SIG-M5 treated with dmso at 0.1 percent for 504 hours (cell line): ENCODE measurements at regions not wholly inside any gene's neighbourhood (a gene's known extent, or its start where the extent isn't known, plus 50 kb on each side); places are given as distances from the start of the nearest gene placed in this dataset.
"Not testable (repeated sequence)": the region's sequence is repeated elsewhere in the genome, so short reads cannot be mapped to it uniquely, and the experiment has no call there.

Source experiments
- DNase-seq: peaks from one replicate; lab custom pipeline; 2025; ENCODE audit not compliant: unreplicated experiment; lab: John Stamatoyannopoulos, UW

DNA sequence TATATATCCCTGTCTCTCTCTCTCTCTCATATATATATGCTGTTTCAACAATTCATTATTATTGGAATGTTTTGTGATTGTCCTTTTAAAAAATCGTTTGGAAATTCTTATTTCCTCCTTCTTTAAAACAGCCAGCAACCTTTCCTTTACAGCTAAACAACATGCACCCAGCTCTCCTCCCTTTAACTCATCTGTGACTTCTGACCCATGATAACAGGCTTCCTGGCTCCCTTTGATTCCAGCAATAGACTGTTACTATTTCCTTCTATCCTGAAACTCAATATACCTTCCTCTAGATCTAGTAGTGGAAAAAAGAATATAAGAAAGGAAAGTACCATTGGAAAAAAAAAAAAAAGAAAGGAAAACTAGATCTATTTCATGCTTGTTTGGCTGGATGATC lies 254.7 kb upstream of the RGMB start:
- DNase-seq = no peak

GRCh38 chr5:98519571-98519970 lies 253.9 kb upstream of the RGMB start:
- DNase-seq = peak; percentile 33

- DNase-seq = no peak
Measured at GRCh38 chr5:98521821-98522220, 251.6 kb upstream of the RGMB start.

DNA sequence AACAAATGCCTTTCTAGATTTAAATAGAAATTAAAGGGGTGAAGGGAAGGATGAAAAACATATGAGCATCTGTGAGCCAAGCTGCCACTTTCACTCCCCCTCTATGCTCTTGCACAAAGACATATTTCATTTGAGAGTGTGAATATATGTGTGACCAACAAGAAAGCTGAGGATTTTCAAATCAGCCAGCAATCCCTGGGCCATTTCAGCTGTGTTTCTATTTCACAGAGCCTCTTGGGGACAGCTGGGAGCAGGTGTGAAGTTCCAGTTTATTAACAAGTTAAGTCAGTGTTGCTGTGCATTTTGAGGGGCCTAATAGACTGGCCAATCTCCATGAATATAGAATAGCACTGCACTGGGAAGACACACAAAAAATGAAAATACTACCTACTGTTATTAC lies 248.7 kb upstream of the RGMB start:
- no peak for DNase-seq

- DNase-seq = no peak
Measured at GRCh38 chr5:98527846-98528245, 245.6 kb upstream of the RGMB start.

GRCh38 chr5:98529321-98529720 lies 244.1 kb upstream of the RGMB start:
- no peak for DNase-seq

DNA sequence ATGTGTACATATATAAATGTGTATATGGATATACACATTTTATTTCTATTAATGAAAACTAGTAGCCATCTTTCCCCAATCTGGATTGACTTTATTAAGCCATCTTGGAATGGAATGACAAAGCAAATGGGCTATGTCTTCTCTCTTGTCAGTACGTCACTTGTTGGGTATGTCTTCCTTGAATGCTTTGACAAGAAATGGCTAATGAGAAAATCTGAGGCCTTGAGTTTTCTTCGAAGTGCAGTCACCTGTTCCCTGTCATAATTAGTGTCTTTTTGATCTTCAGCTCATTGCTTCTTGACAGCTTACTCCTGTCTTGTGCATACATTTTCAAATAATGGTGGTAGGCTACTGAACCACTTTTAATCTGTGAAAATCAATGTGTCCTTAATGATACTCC lies 243.2 kb upstream of the RGMB start:
- no peak for DNase-seq

DNA sequence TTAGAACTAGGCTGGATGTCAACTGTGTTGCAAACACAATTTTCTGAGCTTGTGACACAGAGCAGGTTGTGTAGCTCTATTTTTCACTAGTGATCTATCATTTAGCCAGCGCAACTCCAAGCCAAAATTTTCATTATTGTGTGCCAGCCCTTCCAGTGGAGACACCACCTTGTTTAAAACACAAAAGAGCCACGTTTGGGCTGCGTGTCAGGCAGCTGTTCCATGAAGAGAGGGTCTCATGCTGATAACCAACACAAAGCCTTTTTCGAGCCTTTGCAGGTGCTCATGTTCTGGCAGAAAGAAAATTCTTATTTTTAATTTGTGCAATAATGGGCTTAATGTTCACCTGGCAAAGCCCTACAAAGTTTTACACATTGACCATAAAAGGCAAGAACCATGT lies 237.6 kb upstream of the RGMB start:
- no peak for DNase-seq

DNA sequence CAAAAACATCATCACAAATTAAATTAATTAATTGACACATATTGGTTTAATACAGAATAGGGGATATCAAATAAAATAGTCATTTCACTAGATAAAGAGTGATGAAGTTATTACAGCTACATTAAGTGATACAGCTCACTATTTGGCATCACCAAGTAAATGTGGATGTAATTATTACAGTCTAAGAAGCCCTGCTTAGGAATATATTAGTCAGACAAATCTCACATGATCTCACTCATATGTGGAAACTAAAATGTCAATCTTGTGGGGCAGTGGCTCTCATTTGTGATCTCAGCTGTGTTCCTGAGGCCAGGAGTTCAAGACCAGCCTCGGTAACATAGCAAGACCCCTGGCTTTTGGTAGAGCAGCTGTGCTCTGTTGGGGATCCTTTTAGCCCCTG lies 233.4 kb upstream of the RGMB start:
- no peak for DNase-seq

GRCh38 chr5:98541641-98542040 lies 231.8 kb upstream of the RGMB start:
- DNase-seq = no peak

DNA sequence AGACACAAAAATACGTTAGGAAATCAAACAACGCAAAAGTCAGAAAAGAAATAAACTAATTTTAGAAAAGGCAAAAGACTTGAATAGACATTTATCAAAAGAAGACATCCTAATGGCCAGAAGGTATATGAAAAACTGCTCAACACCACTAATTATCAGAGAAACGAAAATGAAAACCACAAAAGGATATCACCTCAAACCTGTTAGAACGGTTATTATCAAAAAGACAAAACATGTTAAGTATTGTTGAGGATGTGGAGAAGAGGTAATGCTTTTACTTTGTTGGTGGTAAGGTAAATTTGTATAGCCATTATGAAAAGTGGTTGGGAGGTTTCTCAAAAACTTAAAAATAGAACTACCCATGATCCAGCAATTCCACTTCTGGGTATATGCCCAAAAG lies 230.0 kb upstream of the RGMB start:
- DNase-seq = no peak

DNA sequence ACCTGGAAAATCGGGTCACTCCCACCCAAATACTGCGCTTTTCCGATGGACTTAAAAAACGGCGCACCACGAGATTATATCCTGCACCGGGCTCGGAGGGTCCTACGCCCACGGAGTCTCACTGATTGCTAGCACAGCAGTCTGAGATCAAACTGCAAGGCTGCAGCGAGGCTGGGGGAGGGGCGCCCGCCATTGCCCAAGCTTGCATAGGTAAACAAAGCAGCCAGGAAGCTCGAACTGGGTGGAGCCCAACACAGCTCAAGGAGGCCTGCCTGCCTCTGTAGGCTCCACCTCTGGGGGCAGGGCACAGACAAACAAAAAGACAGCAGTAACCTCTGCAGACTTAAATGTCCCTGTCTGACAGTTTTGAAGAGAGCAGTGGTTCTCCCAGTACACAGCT lies 226.5 kb upstream of the RGMB start:
- not testable (repeated sequence) for DNase-seq

DNA sequence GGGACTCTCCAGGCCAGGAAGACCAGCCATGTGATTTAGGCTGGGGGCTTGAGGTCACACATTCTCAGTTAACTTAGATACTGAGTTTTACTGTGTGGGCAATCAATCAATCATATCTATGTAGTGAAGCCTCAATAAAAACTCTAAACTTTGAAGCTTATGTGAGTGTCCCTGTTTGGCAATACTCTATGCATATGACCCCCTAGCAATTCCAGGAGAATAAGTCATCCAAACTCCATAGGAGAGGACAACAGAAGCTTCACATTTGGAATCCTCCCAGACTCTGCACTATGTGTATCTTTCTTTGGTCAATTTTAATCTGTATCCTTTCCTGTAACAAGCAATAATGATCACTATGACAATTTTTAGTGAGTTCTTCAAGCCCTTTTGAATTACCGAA lies 216.8 kb upstream of the RGMB start:
- DNase-seq = no peak

GRCh38 chr5:98557916-98558315 lies 215.5 kb upstream of the RGMB start:
- no peak for DNase-seq

- no peak for DNase-seq
Measured at GRCh38 chr5:98563885-98564653, 209.4 kb upstream of the RGMB start.

DNA sequence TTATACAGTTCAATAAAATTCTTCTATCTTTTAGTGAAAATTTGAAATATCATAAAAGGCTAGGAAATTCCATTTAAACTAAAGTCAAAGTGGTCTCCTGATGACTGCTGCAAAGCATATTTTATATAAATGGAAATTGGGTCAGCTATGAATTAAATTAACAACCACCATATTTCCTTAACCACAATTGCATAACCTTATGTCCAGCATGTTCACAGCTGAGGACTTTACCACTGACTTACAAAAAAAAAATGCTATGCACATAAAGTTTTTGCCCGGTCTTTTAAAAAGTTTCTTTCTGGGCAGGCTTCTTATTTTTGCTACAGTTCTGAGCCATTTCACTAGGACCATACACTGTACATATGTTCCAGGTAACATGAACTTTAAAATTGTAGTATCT lies 208.6 kb upstream of the RGMB start:
- DNase-seq = no peak

DNA sequence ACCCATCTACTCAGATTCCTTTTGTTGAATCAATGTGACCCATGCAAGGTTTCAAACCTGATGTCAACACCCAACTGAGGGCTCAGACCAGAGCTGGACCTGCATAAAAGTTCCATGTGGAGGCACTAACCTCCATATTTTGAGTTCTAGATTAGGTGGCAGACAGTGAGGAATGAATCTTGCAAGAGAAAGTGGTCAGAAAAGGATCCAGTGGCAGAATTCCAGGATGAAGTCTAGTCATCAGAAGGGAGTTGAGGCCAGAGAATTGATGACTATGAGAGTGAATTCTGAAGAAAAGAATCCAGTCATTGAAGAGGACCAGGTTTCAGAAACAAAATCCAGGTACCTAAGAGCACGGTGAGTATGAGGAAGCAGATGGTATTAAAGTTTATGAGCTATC lies 205.1 kb upstream of the RGMB start:
- no peak for DNase-seq

GRCh38 chr5:98569288-98569687 lies 204.2 kb upstream of the RGMB start:
- DNase-seq = no peak

DNA sequence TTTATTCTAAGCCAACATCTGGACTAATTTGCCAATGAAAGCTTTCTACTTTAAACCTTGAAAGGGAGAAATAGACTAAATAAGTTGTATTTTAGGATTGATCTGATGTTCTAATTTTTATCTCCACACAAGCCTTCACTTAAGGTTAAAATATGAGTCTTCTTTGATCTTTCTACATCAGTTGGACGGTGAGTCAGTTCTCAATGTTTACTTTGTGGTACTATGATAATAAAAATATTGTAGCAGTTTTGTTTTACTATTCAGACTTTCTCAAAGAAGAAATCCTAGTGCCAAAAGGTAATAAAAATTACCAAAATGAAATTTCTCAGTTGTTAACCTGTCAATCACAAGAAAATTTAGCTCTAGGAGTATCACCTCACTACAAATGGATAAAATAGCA lies 203.5 kb upstream of the RGMB start:
- no peak for DNase-seq

DNA sequence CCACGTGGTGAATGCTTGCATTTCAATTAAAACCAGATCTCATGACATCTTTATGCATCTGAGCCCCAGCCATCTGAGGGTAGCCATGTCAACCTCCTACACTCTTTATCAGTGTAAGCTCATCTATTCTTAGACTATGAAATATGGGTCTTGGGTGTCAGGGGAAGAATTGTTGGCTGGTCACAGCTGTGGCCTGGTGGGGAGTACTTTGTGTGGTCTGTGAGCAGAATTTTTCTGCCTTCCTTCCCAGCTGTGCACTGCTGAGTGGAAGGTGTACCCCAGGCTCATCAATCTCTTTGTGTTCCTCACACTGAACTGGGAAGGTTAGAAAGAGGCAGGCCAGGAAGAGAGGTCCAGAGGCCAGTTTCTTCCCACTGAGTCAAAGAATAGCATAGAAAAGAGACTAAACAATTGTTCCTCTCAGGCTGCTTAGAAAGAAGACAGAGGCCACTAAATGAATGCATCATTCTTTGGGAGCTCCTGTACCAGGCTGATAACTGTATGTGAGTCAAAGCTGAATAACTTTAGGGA lies 202.7 kb upstream of the RGMB start:
- no peak for DNase-seq

GRCh38 chr5:98573834-98574320 lies 199.6 kb upstream of the RGMB start:
- no peak for DNase-seq

DNA sequence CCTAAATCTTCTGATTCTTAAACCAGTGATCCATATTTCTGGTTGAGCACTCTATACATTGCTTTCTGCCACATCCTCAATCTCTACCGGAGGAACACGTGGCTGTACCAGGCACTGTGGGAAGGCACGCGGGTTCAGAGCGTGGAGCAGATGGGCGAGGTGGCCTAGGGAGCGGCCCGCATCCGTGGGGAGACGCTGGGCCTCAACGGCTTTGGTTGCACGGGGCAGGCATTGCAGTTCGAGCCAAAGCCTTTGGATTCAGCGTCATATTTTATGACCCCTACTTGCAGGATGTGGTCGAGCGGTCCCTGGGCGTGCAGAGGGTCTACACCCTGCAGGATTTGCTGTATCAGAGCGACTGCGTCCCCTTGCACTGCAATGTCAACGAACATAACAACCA lies 197.2 kb upstream of the RGMB start:
- no peak for DNase-seq

GRCh38 chr5:98578438-98578837 lies 195.0 kb upstream of the RGMB start:
- no peak for DNase-seq
